ENCODE measurements at regions not wholly inside any gene's neighbourhood (a gene's known extent, or its start where the extent isn't known, plus 50 kb on each side); places are given as distances from the start of the nearest gene placed in this dataset.
"Not testable (repeated sequence)": the region's sequence is repeated elsewhere in the genome, so short reads cannot be mapped to it uniquely, and the experiment has no call there.

- H3K9ac ChIP-seq (ENCODE audit: low read length), result not testable (repeated sequence)
Observed at GRCh38 chr6:80407976-80408375, 301.5 kb downstream of the BCKDHB start.

GRCh38 chr6:80404889-80405288 is 298.4 kb downstream of the BCKDHB start:
- no peak overlapping the region for H3K9ac ChIP-seq (ENCODE audit: low read length)
- H3K27me3 ChIP-seq (ENCODE audit: control insufficient read depth, insufficient read depth, low read length), result no peaks in the 10 kb centered on the region
- no peak overlapping the region for H3K27ac ChIP-seq (ENCODE audit: low read length)
- H3K4me3 ChIP-seq (ENCODE audit: low read length), result no peak overlapping the region
- H3K4me1 ChIP-seq (ENCODE audit: control insufficient read depth, low read depth, low read length), result no peaks in the 10 kb centered on the region
- H3K9me3 ChIP-seq (ENCODE audit: control insufficient read depth, low read depth, low read length), result no peaks in the 10 kb centered on the region
- H3K36me3 ChIP-seq (ENCODE audit: control insufficient read depth, low read depth, low read length), result no peaks in the 10 kb centered on the region

More at GRCh38 chr6:80407976-80408375, 301.5 kb downstream of the BCKDHB start:
- H3K27ac ChIP-seq (ENCODE audit: low read length); H3K27me3 ChIP-seq (ENCODE audit: control insufficient read depth, insufficient read depth, low read length); H3K4me3 ChIP-seq (ENCODE audit: low read length); H3K4me1 ChIP-seq (ENCODE audit: control insufficient read depth, low read depth, low read length); H3K9me3 ChIP-seq (ENCODE audit: control insufficient read depth, low read depth, low read length); H3K36me3 ChIP-seq (ENCODE audit: control insufficient read depth, low read depth, low read length): not testable (repeated sequence)

DNA sequence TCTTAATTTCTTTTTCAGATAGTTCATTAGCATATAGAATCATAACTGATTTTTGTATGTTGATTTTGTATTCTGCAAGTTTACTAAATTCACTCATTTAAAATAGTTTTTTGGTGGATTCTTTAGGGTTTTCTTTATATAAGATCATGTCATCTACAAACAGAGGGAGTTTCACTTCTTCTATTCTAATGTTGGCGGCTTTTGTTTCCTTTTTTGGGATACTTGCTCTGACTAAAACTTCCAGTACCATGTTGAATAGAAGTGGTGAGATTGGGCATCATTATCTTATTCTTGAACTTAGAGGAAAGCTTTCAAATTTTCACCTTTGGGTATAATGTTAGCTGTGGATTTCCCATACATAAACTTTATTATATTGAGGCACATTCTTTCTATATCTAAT is 296.9 kb downstream of the BCKDHB start:
- no peak overlapping the region for H3K27ac ChIP-seq (ENCODE audit: low read length)
- H3K36me3 ChIP-seq (ENCODE audit: control insufficient read depth, low read depth, low read length), result no peaks in the 10 kb centered on the region
- H3K4me1 ChIP-seq (ENCODE audit: control insufficient read depth, low read depth, low read length), result no peaks in the 10 kb centered on the region
- H3K27me3 ChIP-seq (ENCODE audit: control insufficient read depth, insufficient read depth, low read length), result no peaks in the 10 kb centered on the region
- no peak overlapping the region for H3K9ac ChIP-seq (ENCODE audit: low read length)
- H3K4me3 ChIP-seq (ENCODE audit: low read length), result no peak overlapping the region
- no peaks in the 10 kb centered on the region for H3K9me3 ChIP-seq (ENCODE audit: control insufficient read depth, low read depth, low read length)

DNA sequence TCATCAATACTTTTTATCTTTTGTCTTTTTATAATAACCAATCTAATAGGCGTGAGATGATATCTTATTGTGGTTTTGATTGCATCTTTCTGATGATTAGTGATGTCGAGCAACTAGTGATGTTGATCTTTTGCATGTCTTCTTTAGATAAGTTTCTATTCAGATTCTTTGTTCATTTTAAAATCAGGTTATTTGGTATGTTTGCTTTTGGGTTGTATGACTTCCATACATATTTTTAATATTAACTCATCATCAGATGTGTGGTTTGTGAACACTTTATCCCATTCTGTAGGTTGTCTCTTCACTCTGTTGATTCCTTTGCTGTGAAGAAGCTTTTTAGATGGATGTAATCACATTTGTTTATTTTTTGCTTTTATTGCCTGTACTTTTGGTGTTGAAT is 295.8 kb downstream of the BCKDHB start:
- no peak overlapping the region for H3K9ac ChIP-seq (ENCODE audit: low read length)

More for the DNA sequence above, 295.8 kb downstream of the BCKDHB start:
- Histone ChIP-seq H3K4me3 (ENCODE audit: low read length) (no peak overlapping the region), H3K27me3 (ENCODE audit: control insufficient read depth, insufficient read depth, low read length) (no peaks in the 10 kb centered on the region), H3K27ac (ENCODE audit: low read length) (no peak overlapping the region), H3K36me3 (ENCODE audit: control insufficient read depth, low read depth, low read length) (no peaks in the 10 kb centered on the region), H3K9me3 (ENCODE audit: control insufficient read depth, low read depth, low read length) (no peaks in the 10 kb centered on the region), H3K4me1 (ENCODE audit: control insufficient read depth, low read depth, low read length) (no peaks in the 10 kb centered on the region)

All from iPS-18a (cell line).